Liver (tissue), 7 donors: ENCODE measurements at regions not wholly inside any gene's neighbourhood (a gene's known extent, or its start where the extent isn't known, plus 50 kb on each side); places are given as distances from the start of the nearest gene placed in this dataset.
"Not testable (repeated sequence)": the region's sequence is repeated elsewhere in the genome, so short reads cannot be mapped to it uniquely, and the experiment has no call there.

Experiments used
- DNase-seq: peaks from one replicate; pipeline ENCODE4 v3.0.0-alpha.2; 2017; ENCODE audit warnings: low spot score
- H3K27ac ChIP-seq, 2 donors: one replicate each; pipeline ENCODE4 v1.7.0; 2013; ENCODE audit warnings: inconsistent platforms in 2 of 2, low read length in 2 of 2, control low read depth in 1 of 2, low read depth in 1 of 2, mild to moderate bottlenecking in 1 of 2
- H3K27me3 ChIP-seq, 4 donors: one replicate each; pipeline versions ENCODE4 v1.6.1 to v1.7.0; 2013; ENCODE audit warnings: low read length in 3 of 4, inconsistent platforms in 1 of 4, mild to moderate bottlenecking in 1 of 4, moderate library complexity in 1 of 4; ENCODE audit not compliant: control insufficient read depth in 4 of 4, insufficient read depth in 4 of 4
- H3K36me3 ChIP-seq, 4 donors: one replicate each; pipeline versions ENCODE4 v1.6.1 to v1.7.0; 2013; ENCODE audit warnings: low read length in 3 of 4, mild to moderate bottlenecking in 3 of 4, low read depth in 1 of 4, moderate library complexity in 1 of 4; ENCODE audit not compliant: control insufficient read depth in 4 of 4, insufficient read depth in 3 of 4
- H3K4me1 ChIP-seq, 4 donors: one replicate each; pipeline versions ENCODE4 v1.6.1 to v1.7.0; 2013; ENCODE audit warnings: low read length in 3 of 4, mild to moderate bottlenecking in 3 of 4, moderate library complexity in 1 of 4; ENCODE audit not compliant: control insufficient read depth in 4 of 4, insufficient read depth in 4 of 4
- H3K4me3 ChIP-seq, 3 donors: one replicate each; pipeline versions ENCODE4 v1.6.1 to v1.7.0; 2013; ENCODE audit warnings: low read length in 3 of 3, control low read depth in 1 of 3, low read depth in 1 of 3, mild to moderate bottlenecking in 1 of 3
- H3K9ac ChIP-seq, 2 donors: one replicate each; pipeline ENCODE4 v1.7.0; 2013; ENCODE audit warnings: low read length in 2 of 2, mild to moderate bottlenecking in 2 of 2, moderate library complexity in 2 of 2, control low read depth in 1 of 2, low read depth in 1 of 2
- H3K9me3 ChIP-seq, 4 donors: one replicate each; pipeline versions ENCODE4 v1.6.1 to v1.7.0; 2013; ENCODE audit warnings: low read length in 3 of 4; ENCODE audit not compliant: control insufficient read depth in 4 of 4
- EGR1 ChIP-seq, 2 donors: IDR thresholded peaks; 2 replicates each; pipeline ENCODE4 v1.6.1; 2016 to 2018; ENCODE audit warnings: antibody characterized with exemption in 2 of 2, low read depth in 2 of 2
- FOXA1 ChIP-seq: IDR thresholded peaks from 2 replicates; pipeline ENCODE4 v1.6.1; 2016; ENCODE audit warnings: antibody characterized with exemption
- FOXA2 ChIP-seq: IDR thresholded peaks from 2 replicates; pipeline ENCODE4 v1.6.1; 2016; ENCODE audit warnings: antibody characterized with exemption
- GABPA ChIP-seq, 2 donors: IDR thresholded peaks in 1 of 2; conservative IDR thresholded peaks in 1 of 2; 2 replicates each; pipeline ENCODE4 v1.6.1; 2016; ENCODE audit warnings: antibody characterized with exemption in 2 of 2, mild to moderate bottlenecking in 1 of 2, moderate library complexity in 1 of 2
- HNF4A ChIP-seq, 2 donors: conservative IDR thresholded peaks; 2 replicates each; pipeline ENCODE4 v1.6.1; 2016; ENCODE audit warnings: antibody characterized with exemption in 2 of 2, mild to moderate bottlenecking in 2 of 2
- JUND ChIP-seq, 2 donors: IDR thresholded peaks; 2 replicates each; pipeline ENCODE4 v1.6.1; 2016; ENCODE audit warnings: antibody characterized with exemption in 2 of 2
- NR2F2 ChIP-seq: IDR thresholded peaks from 2 replicates; pipeline ENCODE4 v1.6.1; 2016; ENCODE audit warnings: antibody characterized with exemption
- RAD21 ChIP-seq, 2 donors: IDR thresholded peaks; 2 replicates each; pipeline ENCODE4 v1.6.1; 2016; ENCODE audit warnings: antibody characterized with exemption in 2 of 2, mild to moderate bottlenecking in 2 of 2
- RXRA ChIP-seq, 2 donors: IDR thresholded peaks; 2 replicates each; pipeline ENCODE4 v1.6.1; 2017 to 2018; ENCODE audit warnings: antibody characterized with exemption in 2 of 2, mild to moderate bottlenecking in 1 of 2
- SP1 ChIP-seq: IDR thresholded peaks from 2 replicates; pipeline ENCODE4 v1.6.1; 2018; ENCODE audit warnings: antibody characterized with exemption, mild to moderate bottlenecking
- TAF1 ChIP-seq: conservative IDR thresholded peaks from 2 replicates; pipeline ENCODE4 v1.6.1; 2016; ENCODE audit warnings: antibody characterized with exemption, mild to moderate bottlenecking
- YY1 ChIP-seq: IDR thresholded peaks from 2 replicates; pipeline ENCODE4 v1.6.1; 2016; ENCODE audit warnings: antibody characterized with exemption, mild to moderate bottlenecking
- WGBS: extraction: QIAGEN DNeasy Blood & Tissue Kit; methylation state at CpG from one replicate; pipeline ENCODE4 v1.1.7; 2013; 5-methylcytosine and 5-hydroxymethylcytosine counted together
- TF ChIP-seq, protein P1 (sequence below): IDR thresholded peaks from 2 replicates; pipeline ENCODE4 v1.6.1; 2016; ENCODE audit warnings: antibody characterized with exemption
- TF ChIP-seq, protein P2 (sequence below): IDR thresholded peaks from 2 replicates; pipeline ENCODE4 v1.6.1; 2016; ENCODE audit warnings: antibody characterized with exemption
- TF ChIP-seq, protein P3 (sequence below): IDR thresholded peaks from 2 replicates; pipeline ENCODE4 v1.6.1; 2016; ENCODE audit warnings: antibody characterized with exemption
- TF ChIP-seq, protein P4 (sequence below): IDR thresholded peaks from 2 replicates; pipeline ENCODE4 v1.6.1; 2016; ENCODE audit warnings: antibody characterized with exemption, mild to moderate bottlenecking
- donor health status: healthy.
- donor health status: healthy.
- donor health status: healthy.
- donor health status: healthy.

DNA sequence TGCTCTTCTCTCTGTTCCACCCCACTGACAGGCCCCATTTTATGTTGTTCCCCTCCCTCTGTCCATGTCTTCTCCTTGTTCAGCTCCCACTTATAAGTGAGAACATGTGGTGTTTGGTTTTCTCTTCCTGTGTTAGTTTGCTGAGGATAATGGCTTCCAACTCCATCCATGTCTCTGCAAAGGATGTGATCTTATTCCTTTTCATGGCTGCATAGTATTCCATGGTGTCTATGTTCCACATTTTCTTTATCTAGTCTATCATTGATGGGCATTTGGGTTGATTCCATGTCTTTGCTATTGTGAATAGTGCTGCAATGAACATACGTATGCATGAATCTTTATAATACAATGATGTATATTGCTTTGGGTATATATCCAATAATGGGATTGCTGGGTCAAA lies 283.4 kb upstream of the HS3ST5 start:
- H3K27me3 ChIP-seq, DNase-seq, H3K36me3 ChIP-seq, H3K9me3 ChIP-seq, H3K27ac ChIP-seq, H3K9ac ChIP-seq, H3K4me3 ChIP-seq, H3K4me1 ChIP-seq: not testable (repeated sequence)
- WGBS = 95% methylated on average over 1 of the region's 1 CpG

DNA sequence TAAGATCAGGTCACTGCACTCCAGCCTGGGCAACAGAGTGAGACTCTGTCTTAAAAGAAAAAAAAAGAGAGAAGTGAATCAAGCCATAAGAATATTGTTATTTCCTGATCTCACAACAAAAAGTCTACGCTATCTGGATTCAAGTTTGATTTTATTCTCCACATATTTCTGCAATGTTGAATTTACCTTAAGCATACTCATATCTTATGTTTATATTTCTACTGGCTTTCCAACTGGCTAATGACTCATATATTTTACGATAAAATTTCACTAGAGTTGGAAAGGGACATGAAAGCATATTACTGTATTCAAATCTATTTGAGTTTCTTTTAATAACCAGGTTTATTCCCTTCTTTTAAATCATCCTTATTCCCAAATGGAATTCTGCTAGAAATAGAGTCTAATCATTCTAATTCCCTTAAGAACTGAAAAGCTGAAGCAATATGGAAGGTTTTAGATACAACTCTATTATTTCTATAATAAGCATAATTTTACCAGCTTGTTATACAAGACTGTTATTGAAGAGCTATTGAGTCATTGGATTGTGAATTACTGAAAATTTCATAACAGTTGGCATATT lies 276.9 kb upstream of the HS3ST5 start:
- no peak overlapping the region for H3K27ac ChIP-seq
- TF ChIP-seq, protein P1, sequence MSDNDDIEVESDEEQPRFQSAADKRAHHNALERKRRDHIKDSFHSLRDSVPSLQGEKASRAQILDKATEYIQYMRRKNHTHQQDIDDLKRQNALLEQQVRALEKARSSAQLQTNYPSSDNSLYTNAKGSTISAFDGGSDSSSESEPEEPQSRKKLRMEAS = no peak
- no peak for TF ChIP-seq YY1
- no peak for TF ChIP-seq NR2F2
- TF ChIP-seq RAD21 (IDR thresholded peaks at IDR 0.05) = no peak
- TF ChIP-seq, protein P2, sequence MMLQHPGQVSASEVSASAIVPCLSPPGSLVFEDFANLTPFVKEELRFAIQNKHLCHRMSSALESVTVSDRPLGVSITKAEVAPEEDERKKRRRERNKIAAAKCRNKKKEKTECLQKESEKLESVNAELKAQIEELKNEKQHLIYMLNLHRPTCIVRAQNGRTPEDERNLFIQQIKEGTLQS = no peak
- TF ChIP-seq FOXA1 = no peak
- TF ChIP-seq FOXA2 = no peak
- TF ChIP-seq, protein P3, sequence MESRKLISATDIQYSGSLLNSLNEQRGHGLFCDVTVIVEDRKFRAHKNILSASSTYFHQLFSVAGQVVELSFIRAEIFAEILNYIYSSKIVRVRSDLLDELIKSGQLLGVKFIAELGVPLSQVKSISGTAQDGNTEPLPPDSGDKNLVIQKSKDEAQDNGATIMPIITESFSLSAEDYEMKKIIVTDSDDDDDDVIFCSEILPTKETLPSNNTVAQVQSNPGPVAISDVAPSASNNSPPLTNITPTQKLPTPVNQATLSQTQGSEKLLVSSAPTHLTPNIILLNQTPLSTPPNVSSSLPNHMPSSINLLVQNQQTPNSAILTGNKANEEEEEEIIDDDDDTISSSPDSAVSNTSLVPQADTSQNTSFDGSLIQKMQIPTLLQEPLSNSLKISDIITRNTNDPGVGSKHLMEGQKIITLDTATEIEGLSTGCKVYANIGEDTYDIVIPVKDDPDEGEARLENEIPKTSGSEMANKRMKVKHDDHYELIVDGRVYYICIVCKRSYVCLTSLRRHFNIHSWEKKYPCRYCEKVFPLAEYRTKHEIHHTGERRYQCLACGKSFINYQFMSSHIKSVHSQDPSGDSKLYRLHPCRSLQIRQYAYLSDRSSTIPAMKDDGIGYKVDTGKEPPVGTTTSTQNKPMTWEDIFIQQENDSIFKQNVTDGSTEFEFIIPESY = no peak
- no peak for TF ChIP-seq GABPA (IDR thresholded peaks at IDR 0.05 in 1 of 2, conservative IDR thresholded peaks at IDR 0.05 in 1 of 2)
- TF ChIP-seq SP1 = no peak
- TF ChIP-seq JUND (IDR thresholded peaks at IDR 0.05) = no peak
- no peak for TF ChIP-seq RXRA (IDR thresholded peaks at IDR 0.05)
- no peak for TF ChIP-seq EGR1 (IDR thresholded peaks at IDR 0.05; ENCODE audit: low read depth in 2 of 2)
- TF ChIP-seq TAF1 = no peak
- no peak for TF ChIP-seq HNF4A (conservative IDR thresholded peaks at IDR 0.05)
- TF ChIP-seq, protein P4, sequence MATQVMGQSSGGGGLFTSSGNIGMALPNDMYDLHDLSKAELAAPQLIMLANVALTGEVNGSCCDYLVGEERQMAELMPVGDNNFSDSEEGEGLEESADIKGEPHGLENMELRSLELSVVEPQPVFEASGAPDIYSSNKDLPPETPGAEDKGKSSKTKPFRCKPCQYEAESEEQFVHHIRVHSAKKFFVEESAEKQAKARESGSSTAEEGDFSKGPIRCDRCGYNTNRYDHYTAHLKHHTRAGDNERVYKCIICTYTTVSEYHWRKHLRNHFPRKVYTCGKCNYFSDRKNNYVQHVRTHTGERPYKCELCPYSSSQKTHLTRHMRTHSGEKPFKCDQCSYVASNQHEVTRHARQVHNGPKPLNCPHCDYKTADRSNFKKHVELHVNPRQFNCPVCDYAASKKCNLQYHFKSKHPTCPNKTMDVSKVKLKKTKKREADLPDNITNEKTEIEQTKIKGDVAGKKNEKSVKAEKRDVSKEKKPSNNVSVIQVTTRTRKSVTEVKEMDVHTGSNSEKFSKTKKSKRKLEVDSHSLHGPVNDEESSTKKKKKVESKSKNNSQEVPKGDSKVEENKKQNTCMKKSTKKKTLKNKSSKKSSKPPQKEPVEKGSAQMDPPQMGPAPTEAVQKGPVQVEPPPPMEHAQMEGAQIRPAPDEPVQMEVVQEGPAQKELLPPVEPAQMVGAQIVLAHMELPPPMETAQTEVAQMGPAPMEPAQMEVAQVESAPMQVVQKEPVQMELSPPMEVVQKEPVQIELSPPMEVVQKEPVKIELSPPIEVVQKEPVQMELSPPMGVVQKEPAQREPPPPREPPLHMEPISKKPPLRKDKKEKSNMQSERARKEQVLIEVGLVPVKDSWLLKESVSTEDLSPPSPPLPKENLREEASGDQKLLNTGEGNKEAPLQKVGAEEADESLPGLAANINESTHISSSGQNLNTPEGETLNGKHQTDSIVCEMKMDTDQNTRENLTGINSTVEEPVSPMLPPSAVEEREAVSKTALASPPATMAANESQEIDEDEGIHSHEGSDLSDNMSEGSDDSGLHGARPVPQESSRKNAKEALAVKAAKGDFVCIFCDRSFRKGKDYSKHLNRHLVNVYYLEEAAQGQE = no peak

More for the DNA sequence above, 276.9 kb upstream of the HS3ST5 start:
- no peak for DNase-seq
- H3K9me3 ChIP-seq = no peaks in the 10 kb centered on the region
- no peak overlapping the region for H3K9ac ChIP-seq
- H3K4me3 ChIP-seq = no peak overlapping the region
- H3K36me3 ChIP-seq = no peaks in the 10 kb centered on the region
- WGBS = 80% methylated on average over 2 of the region's 2 CpGs
- no peaks in the 10 kb centered on the region for H3K4me1 ChIP-seq
- H3K27me3 ChIP-seq = no peaks in the 10 kb centered on the region
